ENCODE measurements at regions not wholly inside any gene's neighbourhood (a gene's known extent, or its start where the extent isn't known, plus 50 kb on each side); places are given as distances from the start of the nearest gene placed in this dataset.

GRCh38 chr10:23514321-23514720 is 75.4 kb downstream of the OTUD1 start:
- Histone ChIP-seq H4K5ac (ENCODE audit: insufficient read length, low read depth, low read length) (no peak overlapping the region), H3K14ac (ENCODE audit: insufficient read length) (no peak overlapping the region), H3K18ac (ENCODE audit: extremely low read depth, low read length) (no peak overlapping the region), H3K4me2 (ENCODE audit: insufficient read depth in 1 of 2, low read depth in 2 of 2, low read length in 2 of 2) (no peak overlapping the region), H3K4me1 (replicated peaks in 1 of 4; ENCODE audit: control insufficient read depth in 3 of 4, insufficient read depth in 4 of 4, low read length in 3 of 4) (no peaks in the 10 kb centered on the region), H2BK12ac (ENCODE audit: low read depth, low read length) (no peak overlapping the region), H2BK5ac (ENCODE audit: low read depth, low read length) (no peak overlapping the region), H2BK15ac (ENCODE audit: low read length) (no peak overlapping the region), H3K9me3 (ENCODE audit: insufficient read depth in 2 of 2, low read depth in 1 of 2, low read length in 1 of 2) (peaks cover 9 to 16% of the 10 kb centered on the region in 2 experiments), H3K56ac (replicated peaks; ENCODE audit: insufficient read length, low read depth, low read length) (no peak overlapping the region), H3K23me2 (ENCODE audit: low read depth, low read length) (no peaks in the 10 kb centered on the region), H4K20me1 (replicated peaks in 1 of 2; ENCODE audit: control insufficient read depth in 1 of 2, insufficient read depth in 2 of 2, low read length in 2 of 2) (no peaks in the 10 kb centered on the region), H3K27me3 (replicated peaks in 1 of 4; ENCODE audit: control insufficient read depth in 3 of 4, extremely low read depth in 1 of 4, insufficient read depth in 3 of 4, low read length in 3 of 4) (no peaks in the 10 kb centered on the region), H3K79me2 (ENCODE audit: control insufficient read depth in 1 of 2, insufficient read depth in 2 of 2, low read length in 2 of 2) (no peaks in the 10 kb centered on the region), H2BK120ac (replicated peaks; ENCODE audit: low read depth, low read length) (no peak overlapping the region), H3K9ac (replicated peaks in 1 of 4; ENCODE audit: extremely low read depth in 1 of 4, low read depth in 3 of 4, low read length in 3 of 4) (no peak overlapping the region), H2AFZ (ENCODE audit: low read length) (no peak overlapping the region), H3K4me3 (ENCODE audit: extremely low read depth in 1 of 4, insufficient read depth in 2 of 4, low read depth in 3 of 4, low read length in 4 of 4) (no peak overlapping the region), H4K91ac (replicated peaks; ENCODE audit: insufficient read length, low read length) (no peak overlapping the region), H3K27ac (ENCODE audit: low read depth, low read length) (no peak overlapping the region), H3K79me1 (ENCODE audit: low read depth, low read length) (no peaks in the 10 kb centered on the region), H2AK5ac (ENCODE audit: low read depth, low read length) (no peak overlapping the region), H2BK20ac (ENCODE audit: low read length) (no peak overlapping the region), H3K4ac (replicated peaks; ENCODE audit: insufficient read length, low read depth, low read length) (no peak overlapping the region), H3K23ac (ENCODE audit: insufficient read length) (no peak overlapping the region), H3K36me3 (ENCODE audit: control insufficient read depth in 2 of 4, insufficient read depth in 4 of 4, low read length in 3 of 4) (no peaks in the 10 kb centered on the region), H4K8ac (ENCODE audit: extremely low read depth, insufficient read depth, low read length) (no peak overlapping the region)
- TF ChIP-seq POLR2AphosphoS5 (IDR thresholded peaks at IDR 0.05; ENCODE audit: low read depth, low read length) = no peak
- TF ChIP-seq RAD21 (IDR thresholded peaks at IDR 0.05 in 1 of 2, conservative IDR thresholded peaks at IDR 0.05 in 1 of 2; ENCODE audit: low read depth in 2 of 2, low read length in 2 of 2) = no peak
- TF ChIP-seq MAX (IDR thresholded peaks at IDR 0.05) = no peak
- TF ChIP-seq EP300 (IDR thresholded peaks at IDR 0.05; ENCODE audit: borderline replicate concordance in 1 of 2, low read depth in 2 of 2, low read length in 2 of 2) = no peak
- TF ChIP-seq NANOG (IDR thresholded peaks at IDR 0.05; ENCODE audit: insufficient read depth, low read depth, low read length, poor library complexity, severe bottlenecking) = no peak
- TF ChIP-seq HDAC2 (IDR thresholded peaks at IDR 0.05; ENCODE audit: borderline replicate concordance in 1 of 2, low read depth in 2 of 2, low read length in 2 of 2) = no peak
- TF ChIP-seq ASH2L (IDR thresholded peaks at IDR 0.05; ENCODE audit: low read length) = no peak
- no peak for TF ChIP-seq SP2 (IDR thresholded peaks at IDR 0.05; ENCODE audit: low read length)
- no peak for TF ChIP-seq SIN3A (conservative IDR thresholded peaks at IDR 0.05 in 1 of 2, IDR thresholded peaks at IDR 0.05 in 1 of 2; ENCODE audit: low read depth in 1 of 2, low read length in 2 of 2)
- DNase-seq (ENCODE audit: low read depth in 1 of 2, low spot score in 2 of 2) (no peak), FAIRE-seq (no peak)
- CTCF ChIA-PET (ENCODE audit: partially characterized antibody) = interaction anchor here (1.0 to 3.9 kb wide), 3 partner anchors 143 to 356 kb away, joined by 4 to 23 read pairs (median 5); no protein-coding TSS in a partner anchor
- WGBS, 2 experiments (ENCODE audit: extremely low coverage in 1 of 2, insufficient coverage in 1 of 2, insufficient read length in 1 of 2, insufficient replicate concordance in 2 of 2, low coverage in 1 of 2, low lambda C conversion rate in 2 of 2, missing lambda C conversion rate in 1 of 2) = 90% methylated on average over 4 of the region's 4 CpGs; no CpG with 5 or more reads in 1 of the 2 experiments
- POLR2A ChIA-PET (ENCODE audit: partially characterized antibody) = no interaction called here
